SW480 (cell line): ENCODE measurements at regions not wholly inside any gene's neighbourhood (a gene's known extent, or its start where the extent isn't known, plus 50 kb on each side); places are given as distances from the start of the nearest gene placed in this dataset.

ENCODE experiments used
- DNase-seq: peaks from one replicate; pipeline ENCODE4 v3.0.0-alpha.2; 2016; ENCODE audit warnings: low spot score

- no peak for DNase-seq
Measured at GRCh38 chr18:76684265-76684664, 138.1 kb upstream of the ZNF236 start.

- no peak for DNase-seq
Measured at GRCh38 chr18:76679945-76680344, 142.4 kb upstream of the ZNF236 start.

GRCh38 chr18:76679259-76679658, 143.1 kb upstream of the ZNF236 start:
- no peak for DNase-seq

GRCh38 chr18:76678248-76678647, 144.1 kb upstream of the ZNF236 start:
- DNase-seq = no peak

- DNase-seq = no peak
Measured at GRCh38 chr18:76674596-76674995, 147.8 kb upstream of the ZNF236 start.

- DNase-seq = no peak
Measured at GRCh38 chr18:76673281-76674185, 148.8 kb upstream of the ZNF236 start.

- DNase-seq = no peak
Measured at GRCh38 chr18:76672627-76673026, 149.7 kb upstream of the ZNF236 start.

GRCh38 chr18:76670564-76671288, 151.6 kb upstream of the ZNF236 start:
- no peak for DNase-seq

- DNase-seq = no peak
Measured at GRCh38 chr18:76668546-76668945, 153.8 kb upstream of the ZNF236 start.

- DNase-seq = no peak
Measured at GRCh38 chr18:76668119-76668518, 154.2 kb upstream of the ZNF236 start.

- DNase-seq = no peak
Measured at GRCh38 chr18:76667603-76668002, 154.8 kb upstream of the ZNF236 start.

- no peak for DNase-seq
Measured at GRCh38 chr18:76662626-76663025, 159.7 kb upstream of the ZNF236 start.

- DNase-seq = no peak
Measured at GRCh38 chr18:76660571-76661192, 161.7 kb upstream of the ZNF236 start.

GRCh38 chr18:76658627-76659026, 163.6 kb upstream of the ZNF516 start:
- peak; percentile 1 for DNase-seq

GRCh38 chr18:76657911-76658470, 162.9 kb upstream of the ZNF516 start:
- no peak for DNase-seq

- DNase-seq = no peak
Measured at GRCh38 chr18:76656925-76657827, 162.1 kb upstream of the ZNF516 start.

GRCh38 chr18:76654577-76654976, 159.5 kb upstream of the ZNF516 start:
- DNase-seq = no peak

GRCh38 chr18:76647322-76647721, 152.3 kb upstream of the ZNF516 start:
- no peak for DNase-seq

- no peak for DNase-seq
Measured at GRCh38 chr18:76644580-76644979, 149.5 kb upstream of the ZNF516 start.

GRCh38 chr18:76643996-76644395, 149.0 kb upstream of the ZNF516 start:
- DNase-seq = no peak

- DNase-seq = no peak
Measured at GRCh38 chr18:76643199-76643598, 148.2 kb upstream of the ZNF516 start.
